GM12891 (cell line): ENCODE measurements at regions not wholly inside any gene's neighbourhood (a gene's known extent, or its start where the extent isn't known, plus 50 kb on each side); places are given as distances from the start of the nearest gene placed in this dataset.

ENCODE experiments used
- DNase-seq: peaks from one replicate; pipeline ENCODE4 v3.0.0; 2011; ENCODE audit warnings: low spot score; ENCODE audit not compliant: insufficient read length
- FAIRE-seq: peaks from 2 replicates; lab custom pipeline; 2011; peaks lifted over from hg19 to GRCh38; lab: Jason Lieb, UNC
- PAX5 ChIP-seq: IDR thresholded peaks from 2 replicates; pipeline ENCODE4 v1.6.1; 2011; ENCODE audit warnings: low read length, moderate library complexity, mild to moderate bottlenecking; ENCODE audit not compliant: insufficient read depth, severe bottlenecking
- POLR2A ChIP-seq: IDR thresholded peaks from 2 replicates; pipeline ENCODE4 v1.6.1; 2011; ENCODE audit warnings: low read depth, low read length, control low read depth
- POLR2AphosphoS5 ChIP-seq: IDR thresholded peaks from 2 replicates; pipeline ENCODE4 v1.6.1; 2011; ENCODE audit warnings: low read depth, low read length, control low read depth
- POU2F2 ChIP-seq: IDR thresholded peaks from 2 replicates; pipeline ENCODE4 v1.6.1; 2011; ENCODE audit warnings: low read depth, mild to moderate bottlenecking, control low read depth, low read length, moderate library complexity
- SPI1 ChIP-seq: IDR thresholded peaks from 2 replicates; pipeline ENCODE4 v1.6.1; 2011; ENCODE audit warnings: low read depth, low read length, control low read depth
- TAF1 ChIP-seq: IDR thresholded peaks from 2 replicates; pipeline ENCODE4 v1.6.1; 2011; ENCODE audit warnings: low read depth, low read length, control low read depth

GRCh38 chr4:60938621-60939020 is 261.5 kb upstream of the ADGRL3 start:
- no peak for DNase-seq
- TF ChIP-seq POLR2A (no peak), TAF1 (no peak), SPI1 (no peak), PAX5 (no peak)
- no peak for FAIRE-seq

DNA sequence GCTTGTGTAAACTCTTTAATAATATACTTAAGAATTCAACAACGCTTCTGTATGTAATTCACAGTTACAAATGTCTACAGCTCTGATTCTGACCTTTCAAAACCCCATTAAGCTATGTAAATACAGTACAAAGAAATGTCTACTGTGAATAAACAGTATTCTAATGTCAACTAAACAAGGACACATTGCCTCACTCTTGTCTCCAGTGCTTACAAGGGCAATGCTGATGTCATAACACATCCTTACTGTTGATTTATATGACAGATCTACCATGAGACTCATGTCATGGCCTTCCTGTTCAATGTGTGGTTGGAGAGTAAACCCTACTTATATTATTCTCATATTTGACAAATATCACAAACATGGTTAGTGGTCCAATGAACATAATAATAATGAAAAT is 256.1 kb upstream of the ADGRL3 start:
- no peak for TF ChIP-seq POU2F2
- TF ChIP-seq SPI1, result no peak
- TF ChIP-seq POLR2A, result no peak
- DNase-seq (no peak), FAIRE-seq (no peak)

DNA sequence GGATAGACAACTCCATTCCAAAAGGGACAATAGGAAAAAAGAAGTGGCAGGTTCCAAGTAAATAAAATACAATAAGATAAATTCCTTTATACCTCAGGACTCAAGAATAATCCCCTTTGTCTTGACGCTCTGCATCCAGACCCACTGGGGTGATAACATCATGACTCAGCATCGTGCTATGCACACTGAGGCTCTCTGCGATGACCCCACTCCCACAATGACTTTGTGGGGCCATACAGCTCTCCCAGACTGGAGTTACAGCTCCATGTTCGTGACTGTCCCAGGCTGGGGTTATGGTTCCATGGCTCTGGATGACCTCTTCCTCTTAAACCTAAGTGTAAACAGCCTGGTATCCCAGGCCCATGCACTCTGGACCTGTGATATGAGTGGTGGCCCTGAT is 254.5 kb upstream of the ADGRL3 start:
- no peak for FAIRE-seq

GRCh38 chr4:60948008-60948407 is 252.1 kb upstream of the ADGRL3 start:
- FAIRE-seq, result no peak
- TF ChIP-seq TAF1 (no peak), SPI1 (no peak), POU2F2 (no peak), POLR2AphosphoS5 (no peak), PAX5 (no peak), POLR2A (no peak)
- no peak for DNase-seq

More for the DNA sequence above, 254.5 kb upstream of the ADGRL3 start:
- TF ChIP-seq PAX5 (no peak), POLR2A (no peak), POU2F2 (no peak), SPI1 (no peak), POLR2AphosphoS5 (no peak), TAF1 (no peak)
- no peak for DNase-seq

GRCh38 chr4:60952921-60953320 is 247.2 kb upstream of the ADGRL3 start:
- DNase-seq (no peak), FAIRE-seq (no peak)
- TF ChIP-seq POU2F2 (no peak), TAF1 (no peak), PAX5 (no peak)

- TF ChIP-seq POU2F2, result no peak
- TF ChIP-seq POLR2A, result no peak
- TF ChIP-seq TAF1, result no peak
- no peak for TF ChIP-seq SPI1
- no peak for TF ChIP-seq POLR2AphosphoS5
- TF ChIP-seq PAX5, result no peak
- no peak for DNase-seq
- no peak for FAIRE-seq
These were observed 246.3 kb upstream of the ADGRL3 start for GRCh38 chr4:60953826-60954225.

DNA sequence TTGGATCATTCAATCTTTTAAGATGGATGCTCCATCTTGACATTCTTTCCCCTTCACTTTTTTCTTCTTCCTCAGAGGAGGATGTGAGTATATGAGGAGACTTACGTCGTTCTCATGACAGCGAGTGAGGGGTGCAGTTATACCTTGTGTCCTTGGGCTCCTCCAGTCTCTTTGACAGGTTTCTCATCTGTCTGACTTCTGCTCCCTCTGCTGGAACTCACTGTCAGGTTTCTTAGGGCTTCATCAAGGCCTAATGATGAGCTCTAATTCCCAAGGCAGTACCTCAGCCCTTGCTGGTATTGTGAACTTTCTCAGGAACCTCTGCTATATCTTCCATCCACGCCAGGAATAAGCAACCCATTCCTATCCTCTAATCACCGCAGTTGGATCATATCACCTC is 237.8 kb upstream of the ADGRL3 start:
- no peak for FAIRE-seq
- TF ChIP-seq SPI1 (no peak), PAX5 (no peak), POLR2A (no peak), TAF1 (no peak), POLR2AphosphoS5 (no peak), POU2F2 (no peak)

DNA sequence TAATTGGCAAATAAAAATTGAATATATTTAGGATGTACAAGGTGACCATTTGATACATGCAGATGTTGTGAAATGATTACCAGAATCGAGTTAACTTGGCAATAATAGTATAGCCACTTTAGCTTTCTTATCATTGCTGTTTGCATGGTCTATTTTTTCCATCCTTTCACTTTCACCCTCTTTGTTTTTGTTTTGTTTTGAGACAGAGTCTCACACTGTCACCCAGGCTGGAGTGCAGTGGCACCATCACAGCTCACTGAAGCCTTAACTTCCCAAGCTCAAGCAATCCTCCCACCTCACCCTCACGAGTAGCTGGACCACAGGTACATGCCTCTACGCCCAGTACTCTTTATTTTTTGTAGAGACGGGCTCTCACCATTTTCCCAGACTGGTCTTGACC is 218.6 kb upstream of the ADGRL3 start:
- FAIRE-seq (no peak), DNase-seq (no peak)
- TF ChIP-seq POU2F2 (no peak), PAX5 (no peak), POLR2AphosphoS5 (no peak), SPI1 (no peak), TAF1 (no peak), POLR2A (no peak)

More for the DNA sequence above, 237.8 kb upstream of the ADGRL3 start:
- no peak for DNase-seq

DNA sequence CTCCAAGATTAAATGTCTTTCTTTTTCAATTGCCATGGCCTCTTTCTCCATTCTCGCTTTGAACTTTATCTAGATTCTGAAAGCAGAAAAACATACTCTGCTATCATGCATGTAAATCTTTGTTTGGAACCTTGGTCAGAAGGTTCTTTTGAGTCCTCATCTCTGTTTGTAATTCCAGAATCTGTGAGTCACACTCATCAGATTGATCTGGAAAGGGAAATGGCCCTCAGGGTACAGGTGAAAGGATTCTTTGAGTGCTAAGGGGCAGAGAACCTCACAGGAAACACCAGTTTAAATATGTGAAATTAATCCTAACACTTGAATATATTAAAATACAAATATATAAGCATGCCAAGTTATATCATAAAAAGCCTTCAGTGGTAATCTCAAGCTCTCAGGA is 211.0 kb upstream of the ADGRL3 start:
- FAIRE-seq, result no peak

DNA sequence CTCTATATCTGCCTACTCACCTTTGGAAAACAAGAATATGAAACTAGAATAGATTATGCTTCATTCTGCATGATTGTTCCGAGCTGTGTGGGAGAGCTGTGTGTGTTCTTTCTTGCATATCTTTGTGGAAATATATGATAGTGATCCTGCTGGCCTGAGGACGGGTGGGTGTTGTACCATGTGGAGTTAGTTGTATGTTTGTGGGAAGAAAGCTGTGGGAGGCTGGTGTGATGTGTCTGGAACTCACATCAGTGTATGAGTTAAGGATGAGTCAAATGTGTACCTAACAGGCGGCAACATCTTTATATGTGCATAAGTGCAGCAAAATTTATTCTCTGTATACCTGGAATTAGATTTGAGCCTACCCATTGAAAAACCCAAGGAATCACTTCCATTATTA is 208.1 kb upstream of the ADGRL3 start:
- FAIRE-seq (no peak), DNase-seq (no peak)
- no peak for TF ChIP-seq TAF1
- TF ChIP-seq POLR2AphosphoS5, result no peak
- no peak for TF ChIP-seq PAX5
- TF ChIP-seq POU2F2, result no peak
- no peak for TF ChIP-seq SPI1
- no peak for TF ChIP-seq POLR2A

More for the DNA sequence above, 211.0 kb upstream of the ADGRL3 start:
- TF ChIP-seq PAX5 (no peak), POU2F2 (no peak), TAF1 (no peak), POLR2AphosphoS5 (no peak), SPI1 (no peak), POLR2A (no peak)
- no peak for DNase-seq

- DNase-seq (no peak), FAIRE-seq (no peak)
- TF ChIP-seq POLR2AphosphoS5 (no peak), POU2F2 (no peak), PAX5 (no peak), TAF1 (no peak), POLR2A (no peak), SPI1 (no peak)
These were observed 196.8 kb upstream of the ADGRL3 start for GRCh38 chr4:61003301-61003700.
